ENCODE measurements at regions not wholly inside any gene's neighbourhood (a gene's known extent, or its start where the extent isn't known, plus 50 kb on each side); places are given as distances from the start of the nearest gene placed in this dataset.
A peak's percentile ranks its signal among the peaks of the same experiment; 100 is the strongest.

DNA sequence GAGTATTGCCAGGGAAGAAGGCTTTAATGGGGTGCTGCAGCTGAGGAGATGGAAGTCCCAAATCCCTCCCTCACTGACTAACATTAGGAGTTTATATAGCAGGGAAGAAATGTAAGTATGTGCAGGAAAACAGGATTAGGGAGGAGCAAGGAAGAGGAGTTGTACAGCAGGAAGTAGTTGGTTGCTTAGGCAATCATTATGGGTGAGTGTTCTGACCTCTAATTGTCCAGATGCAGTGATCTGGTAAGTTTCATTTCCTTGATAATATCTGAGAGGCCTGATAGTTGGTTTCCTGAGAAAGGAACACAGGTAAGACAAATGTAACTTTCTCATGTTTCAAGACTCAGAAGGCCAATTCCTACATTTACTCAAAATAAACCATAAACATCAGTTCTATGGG, 331.9 kb upstream of the GULP1 start:
- no peak overlapping the region for H4K91ac ChIP-seq (ENCODE audit: insufficient read depth, low read depth, low read length)
- dilution Hi-C loops (cut with HindIII; ENCODE audit: low sequenced_read_pairs, unreplicated experiment), result no loop called here
- H2AK9ac ChIP-seq (replicated peaks; ENCODE audit: low read depth, low read length, poor library complexity), result no peak overlapping the region
- intact Hi-C loops (cut with micrococcal nuclease), result no loop called here
- POLR2A ChIA-PET (ENCODE audit: unreplicated experiment), result no interaction called here
- H3K4ac ChIP-seq (ENCODE audit: low read depth, low read length), result no peak overlapping the region
- H3K4me3 ChIP-seq (ENCODE audit: insufficient read depth, low read depth, low read length), result no peak overlapping the region
- H2BK20ac ChIP-seq (ENCODE audit: low read depth, low read length), result no peak overlapping the region
- no peak overlapping the region for H3K4me2 ChIP-seq (ENCODE audit: low read depth, low read length)
- no peak overlapping the region for H4K8ac ChIP-seq (ENCODE audit: low read depth in 2 of 2, low read length in 2 of 2)
- H2AFZ ChIP-seq (replicated peaks; ENCODE audit: low read length, poor library complexity), result no peak overlapping the region
- no peaks in the 10 kb centered on the region for H3K27me3 ChIP-seq (ENCODE audit: control insufficient read depth, insufficient read depth, low read length)
- no peaks in the 10 kb centered on the region for H3K9me1 ChIP-seq (ENCODE audit: insufficient read depth, low read length)
- no peak overlapping the region for H3K14ac ChIP-seq (replicated peaks; ENCODE audit: low read depth, low read length)
- no peaks in the 10 kb centered on the region for H3K79me1 ChIP-seq (ENCODE audit: low read depth in 1 of 2, low read length in 2 of 2)
- DNase-seq, result peak; percentile 21
- no peaks in the 10 kb centered on the region for H4K20me1 ChIP-seq (ENCODE audit: insufficient read depth, low read length)
- H2BK5ac ChIP-seq (ENCODE audit: low read depth, low read length, poor library complexity, severe bottlenecking), result no peak overlapping the region
- H2AK5ac ChIP-seq (ENCODE audit: low read depth, low read length), result no peak overlapping the region
- H3K23ac ChIP-seq (ENCODE audit: low read depth, low read length), result no peak overlapping the region
- no peak overlapping the region for H3K27ac ChIP-seq (ENCODE audit: insufficient read depth, low read length)
- no peak for ATAC-seq (ENCODE audit: low read depth)
- H2BK15ac ChIP-seq (ENCODE audit: low read depth, low read length), result no peak overlapping the region
- BruUV-seq (replicated peaks), result no TSS peak
- no peak overlapping the region for H3K56ac ChIP-seq (ENCODE audit: extremely low read depth, insufficient read depth, low read length)
- no peaks in the 10 kb centered on the region for H3K4me1 ChIP-seq (ENCODE audit: control insufficient read depth, insufficient read depth, low read length)
- in situ Hi-C loops (cut with MboI; ENCODE audit: low sequenced_read_pairs), result no loop called here
- no peaks in the 10 kb centered on the region for H3K36me3 ChIP-seq (ENCODE audit: control insufficient read depth, insufficient read depth, low read length)
- CTCF ChIA-PET, result no interaction called here
- no peaks in the 10 kb centered on the region for H3K9me3 ChIP-seq (ENCODE audit: control insufficient read depth, insufficient read depth, low read length)
- no peak overlapping the region for H2BK120ac ChIP-seq (ENCODE audit: low read depth, low read length)
- H4K5ac ChIP-seq (ENCODE audit: low read depth, low read length), result no peak overlapping the region
- H3K18ac ChIP-seq (ENCODE audit: low read depth, low read length), result no peak overlapping the region
- TF ChIP-seq BHLHE40 (IDR thresholded peaks at IDR 0.05; ENCODE audit: low read depth, low read length) (no peak), POLR2A (IDR thresholded peaks at IDR 0.05; ENCODE audit: low read depth, low read length) (no peak), NFE2L2 (IDR thresholded peaks at IDR 0.05; ENCODE audit: low read depth, low read length) (no peak)
- H3K9ac ChIP-seq (ENCODE audit: low read depth, low read length), result no peak overlapping the region
